Lung (tissue), 11 donors: ENCODE measurements at regions not wholly inside any gene's neighbourhood (a gene's known extent, or its start where the extent isn't known, plus 50 kb on each side); places are given as distances from the start of the nearest gene placed in this dataset.
"Not testable (repeated sequence)": the region's sequence is repeated elsewhere in the genome, so short reads cannot be mapped to it uniquely, and the experiment has no call there.

ENCODE experiments used
- ATAC-seq: fragments of 200-7000 bp; cut with Tn5 transposase; one replicate; pipeline ENCODE4 v1.9.1; 2020; ENCODE audit warnings: moderate number of reproducible peaks; ENCODE audit not compliant: insufficient read depth, low FRiP score
- DNase-seq, 3 donors: peaks; one replicate each; pipeline ENCODE4 v3.0.0-alpha.2; 2013 to 2017
- H3K27ac ChIP-seq, 2 donors: one replicate each; pipeline ENCODE4 v1.5.1; 2013; ENCODE audit warnings: mild to moderate bottlenecking in 2 of 2, moderate library complexity in 2 of 2, control low read depth in 1 of 2, inconsistent platforms in 1 of 2, low read depth in 1 of 2, low read length in 1 of 2
- H3K27me3 ChIP-seq, 3 donors: one replicate each; pipeline ENCODE4 v1.5.1; 2013; ENCODE audit warnings: low read length in 2 of 3; ENCODE audit not compliant: control insufficient read depth in 3 of 3, insufficient read depth in 3 of 3
- H3K36me3 ChIP-seq, 4 donors: one replicate each; pipeline ENCODE4 v1.5.1; 2013; ENCODE audit warnings: low read length in 4 of 4, mild to moderate bottlenecking in 1 of 4, moderate library complexity in 1 of 4; ENCODE audit not compliant: control insufficient read depth in 4 of 4, insufficient read depth in 4 of 4
- H3K4me1 ChIP-seq, 5 donors: one replicate each; pipeline ENCODE4 v1.5.1; 2013; ENCODE audit warnings: low read length in 5 of 5, mild to moderate bottlenecking in 2 of 5, moderate library complexity in 1 of 5; ENCODE audit not compliant: control insufficient read depth in 5 of 5, insufficient read depth in 5 of 5
- H3K4me3 ChIP-seq: one replicate; pipeline ENCODE4 v1.5.1; 2013; ENCODE audit warnings: mild to moderate bottlenecking, control low read depth, moderate library complexity
- H3K9ac ChIP-seq, 2 donors: one replicate each; pipeline ENCODE4 v1.5.1; 2013; ENCODE audit warnings: low read length in 2 of 2, control low read depth in 1 of 2; ENCODE audit not compliant: insufficient read depth in 1 of 2
- H3K9me3 ChIP-seq, 4 donors: one replicate each; pipeline ENCODE4 v1.5.1; 2013; ENCODE audit warnings: low read length in 3 of 4, mild to moderate bottlenecking in 1 of 4, moderate library complexity in 1 of 4; ENCODE audit not compliant: control insufficient read depth in 4 of 4, insufficient read depth in 3 of 4
- CTCF ChIP-seq: IDR thresholded peaks from 2 replicates; pipeline ENCODE4 v1.5.1; 2012; ENCODE audit warnings: mild to moderate bottlenecking; ENCODE audit errors: control extremely low read depth, extremely low read depth
- WGBS, 2 donors: extraction: QIAGEN DNeasy Blood & Tissue Kit; methylation state at CpG; one replicate each; pipeline ENCODE4 v1.1.7; 2013; 5-methylcytosine and 5-hydroxymethylcytosine counted together
- donor health status: control.
- donor health status: control.
- donor health status: Bipolar disorder and iron deficiency.
- donor health status: healthy.
- donor health status: DM: yes; HTN: yes; CAD: no.

GRCh38 chr13:18714889-18715288 is 466.7 kb downstream of the TUBA3C start:
- H3K9me3 ChIP-seq, result no peaks in the 10 kb centered on the region
- H3K36me3 ChIP-seq, result no peaks in the 10 kb centered on the region
- H3K4me3 ChIP-seq, result no peak overlapping the region
- no peak for ATAC-seq
- no peak for DNase-seq
- 66 to 70% methylated on average over 4 of the region's 4 CpGs for WGBS, 2 donors
- no peak overlapping the region for H3K9ac ChIP-seq
- H3K27me3 ChIP-seq, result no peaks in the 10 kb centered on the region
- H3K27ac ChIP-seq, result no peak overlapping the region
- H3K4me1 ChIP-seq, result no peaks in the 10 kb centered on the region
- TF ChIP-seq CTCF, result no peak

DNA sequence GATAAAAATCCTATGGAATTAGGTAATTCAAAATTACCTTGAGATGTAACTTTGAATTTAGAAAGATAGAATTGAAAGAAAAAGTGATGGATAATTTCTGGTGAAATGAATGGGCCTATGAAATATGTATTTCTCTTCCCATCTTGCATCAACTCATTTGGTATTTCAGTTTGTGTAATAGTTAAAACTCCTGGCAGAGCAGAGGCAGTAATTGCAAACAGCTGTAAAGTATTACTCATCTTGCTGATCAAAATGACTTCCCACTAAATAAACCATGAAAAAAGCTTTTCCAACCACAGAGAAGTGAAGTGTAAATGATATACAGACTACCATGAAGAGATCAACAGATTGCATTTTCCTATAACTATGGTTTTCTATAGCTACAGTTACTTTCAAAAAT is 471.0 kb downstream of the TUBA3C start:
- not testable (repeated sequence) for H3K4me3 ChIP-seq, H3K27me3 ChIP-seq, ATAC-seq, H3K9me3 ChIP-seq, H3K36me3 ChIP-seq, DNase-seq, H3K9ac ChIP-seq, H3K4me1 ChIP-seq, H3K27ac ChIP-seq

DNA sequence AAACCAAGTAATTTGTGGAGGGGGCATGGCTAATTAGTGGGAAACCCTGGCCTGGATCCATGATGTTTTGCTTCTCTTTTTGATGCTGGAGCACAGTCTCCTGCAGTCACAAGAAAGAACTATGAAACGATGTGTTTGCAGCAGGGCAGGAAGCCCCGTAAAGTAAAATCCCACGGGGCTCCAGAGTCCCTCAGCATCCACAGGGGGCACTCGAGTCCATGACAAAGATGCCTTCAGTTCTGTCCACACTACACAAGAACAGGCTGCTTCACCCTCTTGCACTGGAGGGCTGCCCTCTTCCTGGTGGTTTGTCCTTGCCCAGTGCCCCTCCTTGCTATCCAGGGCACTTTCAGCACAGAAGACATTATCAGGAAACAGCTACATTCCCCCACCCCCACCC is 475.1 kb downstream of the TUBA3C start:
- not testable (repeated sequence) for H3K27ac ChIP-seq, DNase-seq, ATAC-seq, H3K36me3 ChIP-seq, H3K4me3 ChIP-seq, H3K9ac ChIP-seq, H3K4me1 ChIP-seq, H3K27me3 ChIP-seq, H3K9me3 ChIP-seq
- 49 to 55% methylated on average over 4 of the region's 4 CpGs for WGBS, 2 donors

DNA sequence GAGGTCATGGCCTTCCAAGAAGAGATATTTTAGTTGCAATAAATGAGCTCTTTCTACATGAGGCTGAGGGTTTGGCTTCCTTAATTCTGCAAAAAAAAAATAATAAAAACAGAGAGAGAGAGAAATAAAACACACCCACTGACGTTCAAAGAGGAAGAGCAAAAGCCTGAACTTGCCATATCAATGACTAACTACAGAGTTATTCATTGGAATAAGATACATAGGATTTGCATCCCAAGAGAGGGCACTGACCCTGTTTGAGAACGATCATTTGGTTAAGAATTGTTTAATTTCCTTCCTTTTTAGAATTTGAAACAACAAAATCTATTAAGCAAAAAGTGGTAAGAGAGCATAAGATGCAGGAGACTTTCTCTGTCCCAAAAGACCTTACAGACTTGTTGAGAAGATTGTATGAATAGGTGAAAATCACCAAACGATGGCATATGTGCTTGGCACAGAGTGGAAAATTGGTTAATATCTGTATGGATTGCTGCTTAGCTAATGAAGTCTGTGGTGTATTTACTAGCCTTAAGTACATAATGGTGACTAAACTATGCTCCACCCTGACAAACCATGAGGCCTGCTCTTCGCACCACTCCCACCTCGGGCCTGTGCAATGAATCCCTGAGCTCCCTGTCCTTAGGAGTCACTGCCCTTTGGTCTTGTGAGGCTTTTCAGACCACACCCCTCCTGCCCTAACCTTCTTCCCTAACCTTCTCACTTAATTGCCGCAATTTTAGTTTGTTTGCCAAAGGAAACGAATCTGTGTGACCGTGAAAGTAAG is 479.0 kb downstream of the TUBA3C start:
- DNase-seq, ATAC-seq: not testable (repeated sequence)
- WGBS, 2 donors, result 72 to 75% methylated on average over 8 of the region's 8 CpGs

GRCh38 chr13:18698332-18698731 is 483.3 kb downstream of the TUBA3C start:
- H3K4me1 ChIP-seq, H3K27me3 ChIP-seq, H3K36me3 ChIP-seq, H3K4me3 ChIP-seq, H3K9ac ChIP-seq, ATAC-seq, H3K27ac ChIP-seq, H3K9me3 ChIP-seq, DNase-seq: not testable (repeated sequence)
- 55 to 69% methylated on average over 3 of the region's 3 CpGs for WGBS, 2 donors

More for the DNA sequence above, 479.0 kb downstream of the TUBA3C start:
- H3K36me3 ChIP-seq, H3K9me3 ChIP-seq, H3K9ac ChIP-seq, H3K27me3 ChIP-seq, H3K4me1 ChIP-seq, H3K4me3 ChIP-seq, H3K27ac ChIP-seq: not testable (repeated sequence)

- H3K9me3 ChIP-seq, DNase-seq, H3K9ac ChIP-seq, H3K36me3 ChIP-seq, H3K4me3 ChIP-seq, ATAC-seq, H3K4me1 ChIP-seq, H3K27me3 ChIP-seq, H3K27ac ChIP-seq: not testable (repeated sequence)
- WGBS, 2 donors, result 76 to 77% methylated on average over 8 of the region's 8 CpGs
Observed at GRCh38 chr13:18697851-18698250, 483.8 kb downstream of the TUBA3C start.

DNA sequence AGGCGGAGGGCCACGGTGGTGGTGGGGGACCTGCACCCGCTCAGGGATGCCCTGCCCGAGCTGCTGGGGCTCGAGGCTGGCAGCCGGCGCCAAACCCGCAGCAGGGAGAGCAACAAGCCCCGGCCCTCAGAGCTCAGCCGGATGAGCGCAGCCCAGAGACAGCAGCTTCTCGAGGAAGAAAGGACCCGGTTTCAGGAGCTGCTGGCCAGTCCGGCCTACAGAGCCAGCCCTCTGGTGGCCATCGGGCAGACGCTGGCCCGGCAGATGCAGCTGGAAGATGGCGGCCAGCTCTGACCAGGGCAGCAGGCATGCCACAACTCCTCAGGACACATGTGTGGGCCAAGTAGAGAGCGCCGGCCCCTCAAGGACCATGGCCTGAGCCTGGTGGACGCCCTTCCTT is 484.4 kb downstream of the TUBA3C start:
- not testable (repeated sequence) for H3K4me3 ChIP-seq, H3K36me3 ChIP-seq, H3K27ac ChIP-seq, H3K9ac ChIP-seq, H3K4me1 ChIP-seq, H3K9me3 ChIP-seq, DNase-seq, H3K27me3 ChIP-seq, ATAC-seq
- 88 to 93% methylated on average over 21 of the region's 21 CpGs for WGBS, 2 donors

DNA sequence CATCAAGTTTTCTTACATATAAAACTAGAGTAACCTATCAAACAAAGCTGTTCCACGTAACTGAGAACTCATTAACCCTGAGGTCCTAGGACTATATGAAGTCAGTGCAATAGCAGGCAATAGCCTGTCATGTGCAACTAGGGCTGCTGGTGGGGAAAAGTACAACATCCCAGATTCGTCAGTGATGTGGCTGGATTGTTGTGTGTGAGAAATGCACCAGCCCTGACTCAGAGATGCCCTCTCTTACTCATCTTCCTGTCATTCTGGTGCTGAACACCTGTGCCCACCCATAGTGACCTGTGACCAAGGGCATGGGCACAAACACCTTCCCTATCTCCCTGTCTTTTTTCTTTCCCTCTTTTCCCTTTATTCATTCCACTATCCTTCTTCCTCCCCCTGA is 504.2 kb downstream of the TUBA3C start:
- WGBS, 2 donors, result 46 to 59% methylated on average over 2 of the region's 2 CpGs
- not testable (repeated sequence) for DNase-seq, H3K9ac ChIP-seq, ATAC-seq, H3K4me3 ChIP-seq, H3K27ac ChIP-seq, H3K4me1 ChIP-seq, H3K27me3 ChIP-seq, H3K36me3 ChIP-seq, H3K9me3 ChIP-seq
